ELR (cell line): ENCODE measurements at regions not wholly inside any gene's neighbourhood (a gene's known extent, or its start where the extent isn't known, plus 50 kb on each side); places are given as distances from the start of the nearest gene placed in this dataset.
A peak's percentile ranks its signal among the peaks of the same experiment; 100 is the strongest.

ENCODE experiments used
- DNase-seq: peaks from one replicate; pipeline ENCODE4 v3.0.0-alpha.2; 2015; ENCODE audit warnings: low read depth

- peak; percentile 5 for DNase-seq
Observed at GRCh38 chr13:31929031-31929770, 102.4 kb upstream of the FRY start.

GRCh38 chr13:31930490-31930889 lies 101.1 kb upstream of the FRY start:
- no peak for DNase-seq

GRCh38 chr13:31930901-31931522 lies 100.6 kb upstream of the FRY start:
- DNase-seq = no peak

GRCh38 chr13:31937436-31937835 lies 94.1 kb upstream of the FRY start:
- no peak for DNase-seq

- no peak for DNase-seq
Observed at GRCh38 chr13:31940076-31940475, 91.5 kb upstream of the FRY start.

GRCh38 chr13:31943591-31943990 lies 88.0 kb upstream of the FRY start:
- DNase-seq = no peak

GRCh38 chr13:31944262-31945160 lies 87.1 kb upstream of the FRY start:
- no peak for DNase-seq

GRCh38 chr13:31945202-31945961 lies 86.2 kb upstream of the FRY start:
- DNase-seq = peak; percentile 55

- DNase-seq = no peak
Observed at GRCh38 chr13:31946091-31946770, 85.3 kb upstream of the FRY start.

- DNase-seq = no peak
Observed at GRCh38 chr13:31947105-31947504, 84.5 kb upstream of the FRY start.

GRCh38 chr13:31947506-31947905 lies 84.1 kb upstream of the FRY start:
- no peak for DNase-seq

- DNase-seq = no peak
Observed at GRCh38 chr13:31949486-31949885, 82.1 kb upstream of the FRY start.

GRCh38 chr13:31950111-31950815 lies 81.3 kb upstream of the FRY start:
- DNase-seq = no peak

GRCh38 chr13:31951215-31951678 lies 80.3 kb upstream of the FRY start:
- DNase-seq = no peak

- no peak for DNase-seq
Observed at GRCh38 chr13:31952641-31953380, 78.8 kb upstream of the FRY start.

- DNase-seq = no peak
Observed at GRCh38 chr13:31955101-31955500, 76.5 kb upstream of the FRY start.

GRCh38 chr13:31955741-31956140 lies 75.8 kb upstream of the FRY start:
- no peak for DNase-seq

- DNase-seq = peak; percentile 28
Observed at GRCh38 chr13:31956980-31957644, 74.5 kb upstream of the FRY start.

- DNase-seq = peak; percentile 31
Observed at GRCh38 chr13:31957772-31958171, 73.8 kb upstream of the FRY start.
